ENCODE measurements at regions not wholly inside any gene's neighbourhood (a gene's known extent, or its start where the extent isn't known, plus 50 kb on each side); places are given as distances from the start of the nearest gene placed in this dataset.

GRCh38 chr13:63107179-63107943, 1691.7 kb upstream of the PCDH20 start:
- DNase-seq: no peak

GRCh38 chr13:63094717-63095116, 1679.1 kb upstream of the PCDH20 start:
- no peak for DNase-seq

GRCh38 chr13:63093907-63094469, 1678.3 kb upstream of the PCDH20 start:
- DNase-seq: no peak

- no peak for DNase-seq
Measured at GRCh38 chr13:63092456-63092855, 1676.8 kb upstream of the PCDH20 start.

- no peak for DNase-seq
Measured at GRCh38 chr13:63090524-63090923, 1674.9 kb upstream of the PCDH20 start.

- DNase-seq: no peak
Measured at GRCh38 chr13:63088226-63088625, 1672.6 kb upstream of the PCDH20 start.

GRCh38 chr13:63086286-63086685, 1670.6 kb upstream of the PCDH20 start:
- DNase-seq: no peak

GRCh38 chr13:63085851-63086250, 1670.2 kb upstream of the PCDH20 start:
- DNase-seq: no peak

GRCh38 chr13:63081400-63082014, 1665.9 kb upstream of the PCDH20 start:
- DNase-seq: no peak

GRCh38 chr13:63075126-63075525, 1659.5 kb upstream of the PCDH20 start:
- DNase-seq: no peak

- no peak for DNase-seq
Measured at GRCh38 chr13:63050287-63050686, 1634.6 kb upstream of the PCDH20 start.

GRCh38 chr13:63048653-63049052, 1633.0 kb upstream of the PCDH20 start:
- no peak for DNase-seq

GRCh38 chr13:63044589-63045313, 1629.1 kb upstream of the PCDH20 start:
- no peak for DNase-seq

- DNase-seq: no peak
Measured at GRCh38 chr13:63042686-63043085, 1627.0 kb upstream of the PCDH20 start.

- DNase-seq: no peak
Measured at GRCh38 chr13:63041640-63042414, 1626.2 kb upstream of the PCDH20 start.

- no peak for DNase-seq
Measured at GRCh38 chr13:63026285-63026797, 1610.7 kb upstream of the PCDH20 start.

GRCh38 chr13:63025741-63026140, 1610.1 kb upstream of the PCDH20 start:
- DNase-seq: no peak

- DNase-seq: no peak
Measured at GRCh38 chr13:63024458-63024857, 1608.8 kb upstream of the PCDH20 start.

GRCh38 chr13:63011996-63012395, 1596.3 kb upstream of the PCDH20 start:
- peak; percentile 45 for DNase-seq

GRCh38 chr13:63010072-63010658, 1594.5 kb upstream of the PCDH20 start:
- no peak for DNase-seq

- DNase-seq: no peak
Measured at GRCh38 chr13:63005625-63006024, 1590.0 kb upstream of the PCDH20 start.

- DNase-seq: no peak
Measured at GRCh38 chr13:62997696-62998095, 1582.0 kb upstream of the PCDH20 start.
